NCI-H146 treated with DMSO at 0.1 percent for 48 hours (cell line): ENCODE measurements at regions not wholly inside any gene's neighbourhood (a gene's known extent, or its start where the extent isn't known, plus 50 kb on each side); places are given as distances from the start of the nearest gene placed in this dataset.
A peak's percentile ranks its signal among the peaks of the same experiment; 100 is the strongest.

Experiments
- DNase-seq: peaks from one replicate; lab custom pipeline; 2025; ENCODE audit not compliant: unreplicated experiment; lab: John Stamatoyannopoulos, UW

- peak; percentile 47 for DNase-seq
Measured at GRCh38 chr1:81700728-81701470, 99.8 kb upstream of the ADGRL2 start.

- peak; percentile 33 for DNase-seq
Measured at GRCh38 chr1:81699234-81699633, 101.5 kb upstream of the ADGRL2 start.

- DNase-seq, result no peak
Measured at GRCh38 chr1:81695741-81696140, 105.0 kb upstream of the ADGRL2 start.

GRCh38 chr1:81693316-81693715 is 107.4 kb upstream of the ADGRL2 start:
- no peak for DNase-seq

GRCh38 chr1:81690676-81691453 is 109.9 kb upstream of the ADGRL2 start:
- no peak for DNase-seq

- no peak for DNase-seq
Measured at GRCh38 chr1:81689531-81689941, 111.2 kb upstream of the ADGRL2 start.

- DNase-seq, result no peak
Measured at GRCh38 chr1:81682490-81682889, 118.2 kb upstream of the ADGRL2 start.

- no peak for DNase-seq
Measured at GRCh38 chr1:81681601-81682266, 119.0 kb upstream of the ADGRL2 start.

- DNase-seq, result no peak
Measured at GRCh38 chr1:81681114-81681513, 119.6 kb upstream of the ADGRL2 start.

- DNase-seq, result no peak
Measured at GRCh38 chr1:81679942-81680341, 120.8 kb upstream of the ADGRL2 start.

GRCh38 chr1:81678779-81679178 is 122.0 kb upstream of the ADGRL2 start:
- DNase-seq, result no peak

GRCh38 chr1:81672766-81673165 is 128.0 kb upstream of the ADGRL2 start:
- DNase-seq, result no peak

- DNase-seq, result no peak
Measured at GRCh38 chr1:81671038-81671437, 129.7 kb upstream of the ADGRL2 start.

- no peak for DNase-seq
Measured at GRCh38 chr1:81670286-81670685, 130.4 kb upstream of the ADGRL2 start.

GRCh38 chr1:81666586-81666985 is 134.1 kb upstream of the ADGRL2 start:
- no peak for DNase-seq

GRCh38 chr1:81664341-81664740 is 136.4 kb upstream of the ADGRL2 start:
- no peak for DNase-seq

- no peak for DNase-seq
Measured at GRCh38 chr1:81662913-81663526, 137.7 kb upstream of the ADGRL2 start.

GRCh38 chr1:81660286-81660685 is 140.4 kb upstream of the ADGRL2 start:
- no peak for DNase-seq

GRCh38 chr1:81654657-81655056 is 146.1 kb upstream of the ADGRL2 start:
- DNase-seq, result no peak

GRCh38 chr1:81654147-81654546 is 146.6 kb upstream of the ADGRL2 start:
- no peak for DNase-seq

- DNase-seq, result no peak
Measured at GRCh38 chr1:81650776-81651175, 150.0 kb upstream of the ADGRL2 start.
